Small intestine (tissue), 7 donors: ENCODE measurements at regions not wholly inside any gene's neighbourhood (a gene's known extent, or its start where the extent isn't known, plus 50 kb on each side); places are given as distances from the start of the nearest gene placed in this dataset.

Source experiments
- DNase-seq, 2 donors: peaks; one replicate each; pipeline versions ENCODE4 v3.0.0 to v3.0.0-alpha.2; 2013
- FAIRE-seq: peaks from 2 replicates; lab custom pipeline; 2012; peaks lifted over from hg19 to GRCh38; lab: Jason Lieb, UNC
- H3K27ac ChIP-seq, 3 donors: one replicate each; pipeline ENCODE4 v1.5.1; 2013; ENCODE audit warnings: low read length in 2 of 3, mild to moderate bottlenecking in 2 of 3, control low read depth in 1 of 3, inconsistent platforms in 1 of 3, low read depth in 1 of 3, moderate library complexity in 1 of 3
- H3K27me3 ChIP-seq, 3 donors: one replicate each; pipeline ENCODE4 v1.6.1; 2013; ENCODE audit warnings: low read length in 3 of 3, inconsistent platforms in 1 of 3; ENCODE audit not compliant: control insufficient read depth in 3 of 3, insufficient read depth in 3 of 3
- H3K36me3 ChIP-seq, 3 donors: one replicate each; pipeline ENCODE4 v1.6.1; 2013; ENCODE audit warnings: low read length in 3 of 3, inconsistent platforms in 1 of 3, low read depth in 1 of 3, mild to moderate bottlenecking in 1 of 3, moderate library complexity in 1 of 3; ENCODE audit not compliant: control insufficient read depth in 3 of 3, insufficient read depth in 2 of 3
- H3K4me1 ChIP-seq, 3 donors: one replicate each; pipeline ENCODE4 v1.6.1; 2013; ENCODE audit warnings: low read length in 2 of 3, inconsistent platforms in 1 of 3, low read depth in 1 of 3, mild to moderate bottlenecking in 1 of 3, moderate library complexity in 1 of 3; ENCODE audit not compliant: control insufficient read depth in 3 of 3, insufficient read depth in 2 of 3
- H3K4me3 ChIP-seq, 3 donors: one replicate each; pipeline ENCODE4 v1.5.1; 2013; ENCODE audit warnings: low read length in 3 of 3, control low read depth in 1 of 3, inconsistent platforms in 1 of 3, low read depth in 1 of 3, mild to moderate bottlenecking in 1 of 3, moderate library complexity in 1 of 3
- H3K9me3 ChIP-seq, 2 donors: one replicate each; pipeline ENCODE4 v1.6.1; 2013; ENCODE audit warnings: low read depth in 1 of 2, low read length in 1 of 2; ENCODE audit not compliant: control insufficient read depth in 2 of 2, insufficient read depth in 1 of 2
- WGBS, 3 donors: extraction: QIAGEN DNeasy Blood & Tissue Kit; methylation state at CpG; one replicate each; pipeline ENCODE4 v1.1.7; 2013; 5-methylcytosine and 5-hydroxymethylcytosine counted together
- donor health status: healthy with polysubstance abuse.
- donor health status: control.
- donor health status: control.
- donor health status: Bipolar disorder and iron deficiency.
- donor health status: healthy.

DNA sequence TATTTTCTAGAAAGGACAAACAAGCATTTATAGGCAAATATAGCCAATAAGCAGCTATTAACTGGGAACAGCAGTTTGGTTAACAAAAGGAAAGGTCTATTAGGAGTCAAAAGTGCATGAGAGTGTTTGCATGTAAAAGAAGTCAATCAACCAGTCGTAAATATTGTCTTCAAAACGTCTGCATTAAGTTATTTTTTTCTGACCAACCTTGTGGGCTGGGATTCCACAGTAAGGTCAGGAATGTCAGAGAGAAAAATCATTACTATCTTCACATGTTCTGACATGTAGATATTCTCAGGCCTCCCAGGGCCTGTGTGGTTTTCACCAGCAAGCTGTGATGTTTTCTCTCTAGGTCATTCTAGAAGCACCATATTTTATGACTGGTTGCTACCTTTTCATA lies 922.5 kb downstream of the SUCLG1 start:
- H3K4me3 ChIP-seq, result no peak overlapping the region
- H3K27me3 ChIP-seq, result no peaks in the 10 kb centered on the region
- DNase-seq, result no peak
- no peaks in the 10 kb centered on the region for H3K36me3 ChIP-seq
- no peak for FAIRE-seq
- H3K9me3 ChIP-seq, result no peaks in the 10 kb centered on the region
- no peaks in the 10 kb centered on the region for H3K4me1 ChIP-seq
- H3K27ac ChIP-seq, result no peak overlapping the region
- WGBS, 3 donors, result 38 to 41% (median 38%) methylated on average over 2 of the region's 2 CpGs

DNA sequence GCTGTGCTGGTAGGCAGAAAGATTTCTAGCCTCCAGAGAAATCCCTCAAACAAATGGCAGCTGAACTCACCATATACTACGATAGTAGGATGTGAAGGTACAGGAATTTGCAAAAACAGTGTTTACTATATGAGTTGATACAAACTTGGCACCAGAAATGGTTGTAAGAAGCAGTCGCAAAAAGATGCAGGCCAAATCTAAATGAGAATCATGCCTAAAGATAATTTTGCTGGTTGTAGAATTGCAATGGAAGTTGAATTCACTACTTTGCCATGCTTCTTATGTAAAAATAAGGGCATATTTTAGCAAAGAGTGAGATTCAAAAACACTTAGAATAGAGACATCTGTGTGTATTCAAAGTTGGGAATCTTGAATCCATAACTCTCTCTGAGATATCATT lies 924.7 kb downstream of the SUCLG1 start:
- Histone ChIP-seq H3K36me3 (no peaks in the 10 kb centered on the region), H3K9me3 (no peaks in the 10 kb centered on the region), H3K27ac (no peak overlapping the region), H3K27me3 (no peaks in the 10 kb centered on the region), H3K4me1 (no peaks in the 10 kb centered on the region), H3K4me3 (no peak overlapping the region)
- WGBS, 3 donors, result 83 to 93% (median 90%) methylated on average over 2 of the region's 2 CpGs
- no peak for DNase-seq
- FAIRE-seq, result no peak

DNA sequence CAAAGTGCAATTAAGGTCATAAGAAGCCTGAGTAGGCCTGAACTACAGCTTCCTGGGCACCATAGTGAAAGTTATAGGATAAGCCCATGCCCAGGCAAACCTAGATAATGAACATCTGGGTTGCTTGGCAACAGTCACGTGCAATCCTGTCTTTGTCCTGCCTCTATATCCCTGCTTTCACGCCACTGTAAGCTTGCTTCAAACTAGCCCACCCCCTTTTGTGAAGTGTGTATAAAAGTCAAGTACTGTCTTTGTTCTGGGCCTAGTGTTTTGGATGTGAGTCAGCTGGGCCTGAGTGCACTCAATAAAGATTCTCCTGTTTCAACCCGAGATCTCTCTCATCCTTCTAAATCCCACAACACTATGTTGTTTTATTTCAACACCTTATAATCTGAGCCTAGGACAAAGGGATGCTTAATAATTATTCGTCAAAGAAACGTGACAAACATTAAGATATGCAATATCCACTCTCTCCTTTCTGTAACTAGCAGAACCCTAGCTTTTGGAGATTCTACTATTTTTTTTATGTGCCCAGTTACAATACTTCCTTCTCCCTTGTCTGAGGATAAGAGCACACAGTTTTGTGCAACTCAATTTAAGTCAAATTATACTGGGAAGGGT lies 927.8 kb downstream of the SUCLG1 start:
- DNase-seq (no peak), FAIRE-seq (no peak)
- Histone ChIP-seq H3K27me3 (no peaks in the 10 kb centered on the region), H3K4me3 (no peak overlapping the region), H3K27ac (no peak overlapping the region), H3K36me3 (no peaks in the 10 kb centered on the region), H3K4me1 (peaks cover 0 to 2% (median 0%) of the 10 kb centered on the region in 3 donors), H3K9me3 (no peaks in the 10 kb centered on the region)
- 49 to 69% (median 62%) methylated on average over 5 of the region's 5 CpGs for WGBS, 3 donors

- no peaks in the 10 kb centered on the region for H3K27me3 ChIP-seq
- no peak overlapping the region for H3K4me3 ChIP-seq
- no peaks in the 10 kb centered on the region for H3K36me3 ChIP-seq
- no peak overlapping the region for H3K27ac ChIP-seq
- FAIRE-seq (no peak), DNase-seq (no peak)
- H3K4me1 ChIP-seq, result peaks cover 0 to 2% (median 0%) of the 10 kb centered on the region in 3 donors
- no peaks in the 10 kb centered on the region for H3K9me3 ChIP-seq
- WGBS, 3 donors, result 89 to 91% (median 90%) methylated on average over 1 of the region's 1 CpG
These were observed 930.3 kb downstream of the SUCLG1 start for GRCh38 chr2:83528767-83529166.

DNA sequence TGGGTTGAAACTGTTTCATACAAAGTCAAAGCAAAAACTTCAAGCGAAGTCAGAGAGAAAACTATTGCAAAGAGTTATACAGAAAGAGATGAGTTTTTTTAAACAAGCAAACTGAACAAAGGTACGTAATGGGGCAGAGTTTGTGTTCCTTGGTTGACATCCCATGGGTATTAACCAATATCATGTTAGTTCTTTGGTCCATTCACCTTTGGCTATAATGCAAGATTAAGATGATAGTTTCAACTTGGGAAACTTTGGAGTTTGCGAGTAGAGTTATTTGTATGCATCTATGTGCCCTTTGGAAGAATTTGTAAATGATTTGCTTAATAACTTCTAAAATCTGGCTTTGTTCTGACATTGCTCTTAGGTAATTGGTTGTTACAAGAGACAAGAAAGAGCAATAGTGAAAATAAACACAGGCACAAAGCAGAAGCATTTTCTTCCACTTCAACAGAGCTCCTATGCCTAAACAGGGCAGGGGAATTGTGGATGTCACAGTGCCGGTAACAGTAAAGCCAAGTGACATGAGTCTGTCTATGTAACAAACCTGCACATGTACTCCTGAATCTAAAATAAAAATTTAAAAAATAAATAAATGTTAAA lies 936.1 kb downstream of the SUCLG1 start:
- no peaks in the 10 kb centered on the region for H3K9me3 ChIP-seq
- 83 to 89% (median 86%) methylated on average over 4 of the region's 4 CpGs for WGBS, 3 donors
- FAIRE-seq (no peak), DNase-seq (no peak)
- H3K4me3 ChIP-seq, result no peak overlapping the region
- H3K27me3 ChIP-seq, result no peaks in the 10 kb centered on the region
- H3K27ac ChIP-seq, result no peak overlapping the region
- H3K4me1 ChIP-seq, result peaks cover 0 to 2% (median 0%) of the 10 kb centered on the region in 3 donors
- H3K36me3 ChIP-seq, result no peaks in the 10 kb centered on the region

GRCh38 chr2:83517727-83518368 lies 941.2 kb downstream of the SUCLG1 start:
- FAIRE-seq (no peak), DNase-seq (no peak)
- no peaks in the 10 kb centered on the region for H3K27me3 ChIP-seq
- no peak overlapping the region for H3K27ac ChIP-seq
- H3K4me3 ChIP-seq, result no peak overlapping the region
- 96 to 98% (median 97%) methylated on average over 28 to 42 of the region's 42 CpGs for WGBS, 3 donors
- H3K36me3 ChIP-seq, result no peaks in the 10 kb centered on the region
- no peaks in the 10 kb centered on the region for H3K4me1 ChIP-seq
- peaks cover 0 to 10% of the 10 kb centered on the region in 2 donors for H3K9me3 ChIP-seq

DNA sequence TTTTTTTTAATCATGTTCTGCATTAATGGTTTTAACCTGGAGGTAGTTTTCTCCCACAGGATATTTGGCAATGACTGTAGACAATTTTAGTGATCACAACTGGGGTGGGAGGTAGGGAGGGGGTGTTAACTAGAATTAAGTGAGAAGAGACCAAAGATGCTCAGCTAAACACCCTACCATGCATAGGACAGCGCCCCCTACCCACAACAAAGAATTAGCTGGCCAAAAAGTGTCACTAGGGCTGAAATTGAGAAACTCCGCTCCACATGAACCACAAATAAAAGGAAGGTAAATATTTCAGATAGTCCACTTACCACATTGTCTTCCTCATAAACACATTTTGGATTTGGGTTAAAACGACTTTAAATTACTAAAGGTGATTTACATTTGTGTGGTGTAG lies 942.6 kb downstream of the SUCLG1 start:
- H3K9me3 ChIP-seq, result peaks cover 0 to 10% of the 10 kb centered on the region in 2 donors
- H3K27me3 ChIP-seq, result no peaks in the 10 kb centered on the region
- H3K4me1 ChIP-seq, result no peaks in the 10 kb centered on the region
- FAIRE-seq (no peak), DNase-seq (no peak)
- H3K27ac ChIP-seq, result no peak overlapping the region
- H3K36me3 ChIP-seq, result no peaks in the 10 kb centered on the region
- WGBS, 3 donors, result 51 to 53% (median 51%) methylated on average over 3 of the region's 3 CpGs
- H3K4me3 ChIP-seq, result no peak overlapping the region

DNA sequence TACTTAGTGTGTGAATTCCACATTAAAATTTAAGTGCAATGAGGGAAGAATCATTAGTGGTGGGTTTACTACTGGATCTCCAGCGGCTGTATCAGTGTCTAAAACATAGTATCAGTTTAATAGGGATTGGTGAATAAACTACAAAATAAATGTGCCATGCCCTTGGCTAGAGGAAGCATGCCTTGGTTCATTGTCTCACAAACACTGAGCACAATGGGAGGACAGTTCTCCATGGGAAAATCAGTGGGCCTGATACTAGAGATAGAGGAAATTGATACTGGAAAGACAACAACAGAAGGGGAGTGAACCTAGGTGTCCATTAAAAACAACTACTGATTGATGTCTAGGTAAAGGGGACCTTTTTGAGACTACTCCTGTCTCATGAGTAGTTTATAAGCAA lies 971.6 kb downstream of the SUCLG1 start:
- FAIRE-seq (no peak), DNase-seq (no peak)
- H3K4me1 ChIP-seq, result no peaks in the 10 kb centered on the region
- 76% methylated on average over 1 of the region's 1 CpG for WGBS, 3 donors
- H3K4me3 ChIP-seq, result no peak overlapping the region
- H3K27ac ChIP-seq, result no peak overlapping the region
- no peaks in the 10 kb centered on the region for H3K9me3 ChIP-seq
- no peaks in the 10 kb centered on the region for H3K36me3 ChIP-seq
- no peaks in the 10 kb centered on the region for H3K27me3 ChIP-seq
